Astrocyte (in vitro differentiated cells and primary cell): ENCODE measurements at regions not wholly inside any gene's neighbourhood (a gene's known extent, or its start where the extent isn't known, plus 50 kb on each side); places are given as distances from the start of the nearest gene placed in this dataset.

Experiments
- DNase-seq: peaks from one replicate; pipeline ENCODE4 v3.0.0-alpha.2; 2010; ENCODE audit warnings: low read depth
- FAIRE-seq: peaks from 2 replicates; lab custom pipeline; 2011; peaks lifted over from hg19 to GRCh38; lab: Jason Lieb, UNC
- H2AFZ ChIP-seq: 2 replicates; pipeline ENCODE4 v1.6.0; 2012; ENCODE audit warnings: low read depth, low read length, inconsistent platforms
- H3K27ac ChIP-seq: 2 replicates; pipeline ENCODE4 v1.5.1; 2011; ENCODE audit warnings: low read depth, low read length, inconsistent platforms
- H3K27me3 ChIP-seq: 2 replicates; pipeline ENCODE4 v1.6.0; 2011; ENCODE audit warnings: low read length, inconsistent platforms; ENCODE audit not compliant: insufficient read depth
- H3K36me3 ChIP-seq: 2 replicates; pipeline ENCODE4 v1.5.1; 2011; ENCODE audit warnings: low read length, inconsistent platforms; ENCODE audit not compliant: insufficient read depth
- H3K4me1 ChIP-seq: 2 replicates; pipeline ENCODE4 v1.5.1; 2011; ENCODE audit warnings: low read length, inconsistent platforms; ENCODE audit not compliant: insufficient read depth
- H3K4me2 ChIP-seq: 2 replicates; pipeline ENCODE4 v1.6.0; 2012; ENCODE audit warnings: low read length, inconsistent platforms
- H3K4me3 ChIP-seq: 2 replicates; pipeline ENCODE4 v1.5.1; 2011; ENCODE audit warnings: low read depth, mild to moderate bottlenecking, low read length, inconsistent platforms; ENCODE audit not compliant: insufficient read depth
- H3K79me2 ChIP-seq: 2 replicates; pipeline ENCODE4 v1.6.0; 2012; ENCODE audit warnings: mild to moderate bottlenecking, low read length, inconsistent platforms; ENCODE audit not compliant: insufficient read depth
- H3K9ac ChIP-seq: 2 replicates; pipeline ENCODE4 v1.6.0; 2012; ENCODE audit warnings: mild to moderate bottlenecking, low read length, inconsistent platforms
- H3K9me3 ChIP-seq: 2 replicates; pipeline ENCODE4 v1.5.1; 2012; ENCODE audit warnings: low read depth, mild to moderate bottlenecking, low read length, inconsistent platforms; ENCODE audit not compliant: insufficient read depth
- H4K20me1 ChIP-seq: 2 replicates; pipeline ENCODE4 v1.6.0; 2012; ENCODE audit warnings: low read length, inconsistent platforms; ENCODE audit not compliant: insufficient read depth
- H3K27ac Mint-ChIP-seq: one replicate; pipeline ENCODE4 v1.8.0; 2021; ENCODE audit warnings: mild to moderate bottlenecking, mixed read lengths; ENCODE audit not compliant: unreplicated experiment
- H3K27me3 Mint-ChIP-seq: one replicate; pipeline ENCODE4 v1.8.0; 2021; ENCODE audit warnings: low read depth, mixed read lengths; ENCODE audit not compliant: unreplicated experiment
- H3K36me3 Mint-ChIP-seq: one replicate; pipeline ENCODE4 v1.8.0; 2021; ENCODE audit warnings: low read depth, mixed read lengths; ENCODE audit not compliant: unreplicated experiment
- H3K4me1 Mint-ChIP-seq: one replicate; pipeline ENCODE4 v1.8.0; 2021; ENCODE audit warnings: low read depth, mixed read lengths; ENCODE audit not compliant: unreplicated experiment
- H3K4me3 Mint-ChIP-seq: one replicate; pipeline ENCODE4 v1.8.0; 2021; ENCODE audit warnings: mild to moderate bottlenecking, moderate library complexity, mixed read lengths; ENCODE audit not compliant: unreplicated experiment
- H3K9me3 Mint-ChIP-seq: one replicate; pipeline ENCODE4 v1.8.0; 2021; ENCODE audit warnings: mild to moderate bottlenecking, mixed read lengths; ENCODE audit not compliant: unreplicated experiment
- EZH2 ChIP-seq: IDR thresholded peaks from 2 replicates; pipeline ENCODE4 v1.6.1; 2012; ENCODE audit warnings: mild to moderate bottlenecking, low read length, inconsistent platforms; ENCODE audit not compliant: insufficient read depth
- TF ChIP-seq, protein P1 (sequence below): IDR thresholded peaks from 2 replicates; pipeline ENCODE4 v1.5.1; 2011; ENCODE audit warnings: low read depth, mild to moderate bottlenecking, inconsistent platforms, low read length, moderate library complexity; ENCODE audit not compliant: insufficient read depth

DNA sequence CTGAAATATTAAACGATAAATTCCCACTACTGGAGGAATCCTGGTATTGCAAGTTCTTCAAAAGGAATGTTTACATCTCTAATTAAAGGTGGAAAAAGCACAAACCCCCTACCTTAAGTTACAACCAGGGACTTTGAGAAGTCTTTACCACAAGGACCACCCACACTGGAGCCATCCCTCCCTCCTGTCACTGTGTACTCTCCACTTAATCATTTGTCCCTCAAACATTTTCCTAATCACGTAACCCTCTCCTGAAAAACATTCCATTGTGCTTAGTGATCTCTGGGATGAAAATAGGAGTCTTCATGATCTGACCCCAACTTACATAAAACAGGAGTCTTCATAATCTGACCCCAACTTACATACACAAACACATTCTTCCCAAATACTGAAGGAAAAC is 85.7 kb downstream of the SUCLG1 start:
- Histone ChIP-seq H3K79me2 (no peaks in the 10 kb centered on the region), H2AFZ (no peak overlapping the region), H3K27me3 (no peaks in the 10 kb centered on the region), H4K20me1 (no peaks in the 10 kb centered on the region), H3K9me3 (no peaks in the 10 kb centered on the region), H3K36me3 (no peaks in the 10 kb centered on the region), H3K4me3 (no peak overlapping the region), H3K9ac (no peak overlapping the region), H3K27ac (no peak overlapping the region), H3K4me1 (no peaks in the 10 kb centered on the region), H3K4me2 (no peak overlapping the region)
- no peak overlapping the region for H3K27ac Mint-ChIP-seq
- DNase-seq (no peak), FAIRE-seq (no peak)
- no peaks in the 10 kb centered on the region for H3K9me3 Mint-ChIP-seq
- peaks cover 3% of the 10 kb centered on the region for H3K4me1 Mint-ChIP-seq
- TF ChIP-seq, protein P1, sequence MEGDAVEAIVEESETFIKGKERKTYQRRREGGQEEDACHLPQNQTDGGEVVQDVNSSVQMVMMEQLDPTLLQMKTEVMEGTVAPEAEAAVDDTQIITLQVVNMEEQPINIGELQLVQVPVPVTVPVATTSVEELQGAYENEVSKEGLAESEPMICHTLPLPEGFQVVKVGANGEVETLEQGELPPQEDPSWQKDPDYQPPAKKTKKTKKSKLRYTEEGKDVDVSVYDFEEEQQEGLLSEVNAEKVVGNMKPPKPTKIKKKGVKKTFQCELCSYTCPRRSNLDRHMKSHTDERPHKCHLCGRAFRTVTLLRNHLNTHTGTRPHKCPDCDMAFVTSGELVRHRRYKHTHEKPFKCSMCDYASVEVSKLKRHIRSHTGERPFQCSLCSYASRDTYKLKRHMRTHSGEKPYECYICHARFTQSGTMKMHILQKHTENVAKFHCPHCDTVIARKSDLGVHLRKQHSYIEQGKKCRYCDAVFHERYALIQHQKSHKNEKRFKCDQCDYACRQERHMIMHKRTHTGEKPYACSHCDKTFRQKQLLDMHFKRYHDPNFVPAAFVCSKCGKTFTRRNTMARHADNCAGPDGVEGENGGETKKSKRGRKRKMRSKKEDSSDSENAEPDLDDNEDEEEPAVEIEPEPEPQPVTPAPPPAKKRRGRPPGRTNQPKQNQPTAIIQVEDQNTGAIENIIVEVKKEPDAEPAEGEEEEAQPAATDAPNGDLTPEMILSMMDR: no peak
- no peak for TF ChIP-seq EZH2
- no peak overlapping the region for H3K4me3 Mint-ChIP-seq
- no peaks in the 10 kb centered on the region for H3K27me3 Mint-ChIP-seq
- no peaks in the 10 kb centered on the region for H3K36me3 Mint-ChIP-seq

DNA sequence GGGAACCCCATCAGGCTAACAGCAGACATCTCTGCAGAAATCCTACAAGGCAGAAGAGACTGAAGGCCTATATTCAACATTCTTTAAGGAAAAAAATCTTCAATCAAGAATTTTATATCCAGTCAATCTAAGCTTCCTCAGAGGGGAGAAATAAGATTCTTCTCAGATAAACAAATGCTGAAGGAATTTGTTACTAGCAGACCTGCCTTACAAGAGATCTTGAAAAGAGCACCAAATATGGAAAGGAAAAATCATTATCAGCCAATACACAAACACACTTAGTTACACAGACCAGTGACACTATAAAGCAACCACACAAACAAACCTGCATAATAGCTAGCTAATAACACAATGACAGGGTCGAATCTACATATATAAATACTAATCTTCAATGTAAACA is 96.5 kb downstream of the SUCLG1 start:
- no peaks in the 10 kb centered on the region for H3K79me2 ChIP-seq
- no peak overlapping the region for H2AFZ ChIP-seq
- H3K27ac ChIP-seq: no peak overlapping the region
- H3K9me3 ChIP-seq: no peaks in the 10 kb centered on the region
- no peaks in the 10 kb centered on the region for H4K20me1 ChIP-seq
- Mint-ChIP-seq H3K4me3 (no peak overlapping the region), H3K36me3 (no peaks in the 10 kb centered on the region), H3K9me3 (peaks cover 19% of the 10 kb centered on the region), H3K27me3 (peaks cover 2% of the 10 kb centered on the region), H3K4me1 (no peaks in the 10 kb centered on the region), H3K27ac (no peak overlapping the region)
- H3K4me1 ChIP-seq: no peaks in the 10 kb centered on the region
- DNase-seq (no peak), FAIRE-seq (no peak)
- no peak overlapping the region for H3K4me3 ChIP-seq
- no peaks in the 10 kb centered on the region for H3K36me3 ChIP-seq
- H3K4me2 ChIP-seq: no peak overlapping the region
- H3K9ac ChIP-seq: no peak overlapping the region
- TF ChIP-seq, protein P1: no peak
- TF ChIP-seq EZH2: no peak
- no peaks in the 10 kb centered on the region for H3K27me3 ChIP-seq

DNA sequence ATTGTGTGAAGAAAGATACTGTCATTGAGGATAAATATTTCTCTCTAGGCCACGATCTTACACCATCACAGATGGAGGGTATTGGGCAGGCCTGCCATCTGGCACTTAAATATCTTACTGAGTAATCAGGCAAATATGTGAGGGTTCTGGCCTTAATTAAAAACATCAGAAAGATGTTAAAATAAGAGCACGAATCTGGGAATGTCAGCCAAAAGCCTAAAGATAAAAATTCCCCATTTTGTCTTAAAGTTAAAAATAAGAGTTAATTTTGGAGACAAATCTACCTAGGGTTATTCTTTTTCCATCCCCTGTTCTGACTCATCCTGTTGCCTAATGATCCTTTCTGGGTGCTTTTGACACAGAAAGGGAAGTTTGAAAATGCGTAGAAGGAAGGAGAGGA is 121.0 kb downstream of the SUCLG1 start:
- Histone ChIP-seq H3K4me3 (no peak overlapping the region), H3K9ac (no peak overlapping the region), H3K27ac (no peak overlapping the region), H3K4me1 (no peaks in the 10 kb centered on the region), H3K27me3 (no peaks in the 10 kb centered on the region), H3K9me3 (no peaks in the 10 kb centered on the region), H4K20me1 (no peaks in the 10 kb centered on the region), H2AFZ (no peak overlapping the region), H3K4me2 (no peak overlapping the region), H3K36me3 (no peaks in the 10 kb centered on the region), H3K79me2 (no peaks in the 10 kb centered on the region)
- Mint-ChIP-seq H3K27me3 (no peaks in the 10 kb centered on the region), H3K4me3 (no peak overlapping the region), H3K4me1 (no peaks in the 10 kb centered on the region), H3K36me3 (no peaks in the 10 kb centered on the region), H3K27ac (no peak overlapping the region), H3K9me3 (no peaks in the 10 kb centered on the region)
- FAIRE-seq: no peak
- no peak for DNase-seq
- TF ChIP-seq, protein P1: no peak
- TF ChIP-seq EZH2: no peak
